Esophagus squamous epithelium (tissue), 5 donors: ENCODE measurements at regions not wholly inside any gene's neighbourhood (a gene's known extent, or its start where the extent isn't known, plus 50 kb on each side); places are given as distances from the start of the nearest gene placed in this dataset.

Experiments used
- DNase-seq: peaks from one replicate; lab custom pipeline; 2025; lab: John Stamatoyannopoulos, UW
- H3K27ac ChIP-seq, 4 donors: fragments of 200-600 bp; sonication (generic); one replicate each; pipeline ENCODE4 v1.5.1; 2016 to 2019; ENCODE audit warnings: mild to moderate bottlenecking in 1 of 4
- H3K27me3 ChIP-seq, 4 donors: fragments of 200-600 bp; sonication (generic); 1 replicate in 3 of 4; 2 replicates in 1 of 4; pipeline versions ENCODE4 v1.5.1 to v1.6.0; 2017 to 2021; ENCODE audit warnings: antibody characterized with exemption in 1 of 4
- H3K36me3 ChIP-seq, 3 donors: fragments of 200-600 bp; sonication (generic); one replicate each; pipeline ENCODE4 v1.5.1; 2016 to 2019
- H3K4me1 ChIP-seq, 3 donors: fragments of 200-600 bp; sonication (generic); one replicate each; pipeline ENCODE4 v1.5.1; 2017 to 2019
- H3K4me3 ChIP-seq, 4 donors: fragments of 200-600 bp; sonication (generic); 1 replicate in 3 of 4; 2 replicates in 1 of 4; pipeline ENCODE4 v1.5.1; 2016 to 2019; ENCODE audit warnings: mild to moderate bottlenecking in 2 of 4, moderate library complexity in 1 of 4
- H3K9me3 ChIP-seq, 3 donors: fragments of 200-600 bp; sonication (generic); one replicate each; pipeline ENCODE4 v1.5.1; 2016 to 2019
- POLR2A ChIP-seq, 4 donors: fragments of 450-650 bp; IDR thresholded peaks; one replicate each; pipeline ENCODE4 v1.6.1; 2017; ENCODE audit warnings: antibody characterized with exemption in 4 of 4, mild to moderate bottlenecking in 4 of 4, moderate library complexity in 3 of 4
- WGBS, 2 donors: methylation state at CpG; one replicate each; pipeline ENCODE4 v1.1.5; 2018; 5-methylcytosine and 5-hydroxymethylcytosine counted together
- intact Hi-C: fragments of 100-400 bp; cut with DNase I; formaldehyde crosslinking; loops from one replicate; pipeline ENCODE4 v1.15.0; 2022
- TF ChIP-seq, protein P1 (sequence below), 6 experiments: fragments of 450-650 bp in 4 of 6; fragments of 200-600 bp in 2 of 6; sonication (generic) in 2 of 6; IDR thresholded peaks; one replicate each; pipeline ENCODE4 v1.5.1; 2016 to 2019; ENCODE audit warnings: antibody characterized with exemption in 6 of 6, mild to moderate bottlenecking in 4 of 6, moderate library complexity in 4 of 6
- donor health status: DM: yes; HTN: yes; CAD: no.

DNA sequence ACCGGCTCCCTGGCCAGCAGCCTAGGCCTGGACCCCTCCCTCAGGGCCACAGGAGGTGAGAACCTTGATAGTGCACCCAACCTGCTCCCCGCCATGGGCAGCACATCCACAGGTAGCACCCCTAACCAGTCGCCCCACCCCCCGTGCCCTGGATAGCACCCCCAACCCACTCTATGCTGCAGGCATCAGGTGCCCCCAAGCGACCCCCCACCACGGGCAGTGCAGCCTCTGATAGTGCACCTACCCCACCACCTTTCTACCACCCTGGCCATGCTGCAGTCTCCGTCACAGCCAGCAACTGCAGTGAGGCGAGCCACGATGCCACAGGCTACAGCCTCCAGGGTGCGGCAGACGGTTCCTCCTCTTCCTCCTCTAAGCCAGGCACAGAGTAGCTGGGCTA lies 55.6 kb downstream of the SOWAHC start:
- Histone ChIP-seq H3K27me3 (no peaks in the 10 kb centered on the region), H3K4me1 (peaks cover 0 to 5% (median 0%) of the 10 kb centered on the region in 3 donors), H3K9me3 (no peaks in the 10 kb centered on the region), H3K36me3 (no peaks in the 10 kb centered on the region), H3K4me3 (no peak overlapping the region), H3K27ac (no peak overlapping the region)
- intact Hi-C loops: no loop called here
- WGBS, 2 donors: 96% methylated on average over 5 of the region's 11 CpGs; no CpG with 5 or more reads in 1 of the 2 donors
- DNase-seq: no peak
- no peak for TF ChIP-seq POLR2A (IDR thresholded peaks at IDR 0.05)
- TF ChIP-seq, protein P1, sequence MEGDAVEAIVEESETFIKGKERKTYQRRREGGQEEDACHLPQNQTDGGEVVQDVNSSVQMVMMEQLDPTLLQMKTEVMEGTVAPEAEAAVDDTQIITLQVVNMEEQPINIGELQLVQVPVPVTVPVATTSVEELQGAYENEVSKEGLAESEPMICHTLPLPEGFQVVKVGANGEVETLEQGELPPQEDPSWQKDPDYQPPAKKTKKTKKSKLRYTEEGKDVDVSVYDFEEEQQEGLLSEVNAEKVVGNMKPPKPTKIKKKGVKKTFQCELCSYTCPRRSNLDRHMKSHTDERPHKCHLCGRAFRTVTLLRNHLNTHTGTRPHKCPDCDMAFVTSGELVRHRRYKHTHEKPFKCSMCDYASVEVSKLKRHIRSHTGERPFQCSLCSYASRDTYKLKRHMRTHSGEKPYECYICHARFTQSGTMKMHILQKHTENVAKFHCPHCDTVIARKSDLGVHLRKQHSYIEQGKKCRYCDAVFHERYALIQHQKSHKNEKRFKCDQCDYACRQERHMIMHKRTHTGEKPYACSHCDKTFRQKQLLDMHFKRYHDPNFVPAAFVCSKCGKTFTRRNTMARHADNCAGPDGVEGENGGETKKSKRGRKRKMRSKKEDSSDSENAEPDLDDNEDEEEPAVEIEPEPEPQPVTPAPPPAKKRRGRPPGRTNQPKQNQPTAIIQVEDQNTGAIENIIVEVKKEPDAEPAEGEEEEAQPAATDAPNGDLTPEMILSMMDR (IDR thresholded peaks at IDR 0.05): no peak

DNA sequence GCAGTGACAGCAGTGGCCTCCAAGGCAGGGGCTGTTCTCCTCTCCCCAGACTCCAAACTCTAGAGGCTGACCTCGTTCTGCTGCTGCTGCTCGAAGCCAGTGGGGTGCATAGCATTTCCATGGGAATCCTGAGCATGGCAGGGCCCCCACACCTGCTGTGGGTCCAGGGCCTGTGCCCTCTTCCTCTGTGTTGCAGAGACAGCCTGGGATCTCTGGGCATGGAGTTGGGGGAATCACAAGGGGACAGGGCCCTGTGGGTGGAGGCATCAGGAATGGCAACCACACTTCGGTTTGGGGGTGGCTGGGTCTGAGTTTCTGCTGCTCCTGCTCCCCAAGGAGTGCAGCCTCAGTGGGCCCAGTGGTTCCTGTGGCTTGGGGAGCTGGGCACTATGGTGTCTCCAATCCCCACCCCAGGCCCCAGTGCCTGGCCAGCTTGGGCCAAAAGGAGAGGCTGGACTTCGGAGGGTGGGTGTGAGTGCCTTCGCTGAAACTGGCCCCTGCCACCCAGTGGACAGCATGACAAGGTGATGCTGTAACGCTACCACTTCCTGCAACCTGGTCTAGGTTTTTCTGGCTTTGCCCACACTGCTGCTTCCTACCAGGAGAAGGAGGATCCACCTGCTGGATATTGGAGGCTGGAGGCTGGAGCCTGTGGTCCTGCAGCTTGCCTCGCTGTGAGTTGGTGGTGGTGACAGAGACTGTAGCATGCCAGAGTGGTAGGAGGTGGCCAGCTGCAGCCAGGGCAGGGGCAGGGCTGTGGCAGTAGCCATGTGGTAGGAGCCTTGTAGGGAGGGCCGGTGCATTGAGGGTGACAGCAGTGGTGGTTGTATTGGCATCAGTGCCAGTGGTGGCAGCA lies 56.6 kb downstream of the SOWAHC start:
- no peaks in the 10 kb centered on the region for H3K27me3 ChIP-seq
- no peak for DNase-seq
- no peak overlapping the region for H3K27ac ChIP-seq
- no peaks in the 10 kb centered on the region for H3K9me3 ChIP-seq
- H3K36me3 ChIP-seq: no peaks in the 10 kb centered on the region
- TF ChIP-seq POLR2A (IDR thresholded peaks at IDR 0.05): no peak
- TF ChIP-seq, protein P1 (IDR thresholded peaks at IDR 0.05): no peak
- 88% methylated on average over 3 of the region's 8 CpGs for WGBS, 2 donors
- intact Hi-C loops: no loop called here
- H3K4me3 ChIP-seq: no peak overlapping the region
- H3K4me1 ChIP-seq: peaks cover 0 to 15% (median 0%) of the 10 kb centered on the region in 3 donors

DNA sequence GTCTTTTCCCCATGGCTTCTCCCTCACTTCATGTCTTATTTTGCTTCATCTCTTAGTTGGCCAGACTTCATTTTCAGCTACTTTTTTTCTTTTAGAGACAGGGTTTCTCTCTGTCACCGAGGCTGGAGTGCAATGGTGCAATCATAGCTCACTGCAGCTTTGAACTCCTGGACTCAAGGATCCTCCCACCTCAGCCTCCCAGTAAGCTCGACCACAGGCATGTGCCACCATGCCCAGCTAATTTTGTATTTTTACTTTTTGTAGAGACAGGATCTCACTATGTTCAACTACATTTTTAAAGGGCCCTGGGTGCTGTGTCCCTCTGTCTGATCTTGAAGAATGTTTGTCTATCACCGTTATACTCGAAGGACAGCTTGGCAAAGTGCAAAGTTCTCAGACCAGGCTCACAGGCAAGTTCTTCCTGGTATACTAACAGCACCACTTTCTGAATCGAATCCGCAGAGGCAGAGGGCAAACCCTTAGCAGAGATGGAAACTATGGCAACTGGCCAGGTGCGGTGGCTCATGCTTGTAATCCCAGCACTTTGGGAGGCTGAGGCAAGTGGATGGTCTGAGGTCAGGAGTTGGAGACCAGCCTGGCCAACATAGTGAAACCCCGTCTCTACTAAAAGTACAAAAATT lies 60.9 kb downstream of the SOWAHC start:
- peaks cover 0 to 58% (median 9%) of the 10 kb centered on the region in 3 donors for H3K4me1 ChIP-seq
- TF ChIP-seq POLR2A (IDR thresholded peaks at IDR 0.05): no peak
- TF ChIP-seq, protein P1 (IDR thresholded peaks at IDR 0.05): no peak
- intact Hi-C loops: no loop called here
- H3K27me3 ChIP-seq: no peaks in the 10 kb centered on the region
- no peaks in the 10 kb centered on the region for H3K9me3 ChIP-seq
- peak overlapping the region in 1 of 4 donors; percentile 7 for H3K4me3 ChIP-seq
- no peaks in the 10 kb centered on the region for H3K36me3 ChIP-seq
- 40 to 43% methylated on average over 8 of the region's 8 CpGs for WGBS, 2 donors
- no peak for DNase-seq
- peak overlapping the region; percentile 73 to 95 (median 88) for H3K27ac ChIP-seq

DNA sequence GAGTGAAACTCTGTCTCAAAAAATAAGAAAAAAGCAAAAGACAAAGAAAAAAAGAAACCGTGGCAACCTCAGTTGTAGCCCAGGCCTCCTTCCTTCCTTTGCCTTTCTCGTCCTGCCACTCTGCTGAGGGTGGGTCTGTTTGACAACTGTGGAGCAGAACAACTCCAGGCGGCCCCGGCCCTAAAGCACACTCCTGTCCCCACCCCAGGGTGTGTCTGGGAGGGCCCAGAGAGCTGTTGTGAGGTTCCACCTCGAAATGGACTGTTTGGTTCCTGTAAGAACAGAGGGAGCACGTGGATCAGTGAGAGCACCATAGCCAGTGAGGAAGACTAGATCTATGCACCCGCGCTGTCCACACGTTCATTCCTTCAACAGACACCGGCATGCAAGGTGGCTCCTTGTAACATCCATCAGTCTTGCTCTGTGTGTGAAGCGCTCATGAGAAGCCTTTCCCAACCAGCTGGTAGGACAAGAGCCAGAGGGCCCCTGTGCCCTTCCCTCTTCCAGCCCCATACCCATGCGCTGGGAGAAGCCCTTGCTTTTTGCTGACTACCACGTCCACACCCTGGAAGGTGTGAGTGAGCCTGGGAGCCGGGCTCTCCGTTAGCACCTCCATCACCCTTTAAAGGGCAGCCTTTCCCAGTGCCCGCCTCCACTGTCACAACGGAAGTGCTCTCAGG lies 61.6 kb downstream of the SOWAHC start:
- H3K4me3 ChIP-seq: peak overlapping the region in 2 of 4 donors; percentile 10 to 15
- no peaks in the 10 kb centered on the region for H3K27me3 ChIP-seq
- peaks cover 0 to 66% (median 9%) of the 10 kb centered on the region in 3 donors for H3K4me1 ChIP-seq
- TF ChIP-seq POLR2A (IDR thresholded peaks at IDR 0.05): no peak
- TF ChIP-seq, protein P1 (IDR thresholded peaks at IDR 0.05): no peak
- no peaks in the 10 kb centered on the region for H3K36me3 ChIP-seq
- peak overlapping the region; percentile 85 to 95 (median 88) for H3K27ac ChIP-seq
- intact Hi-C loops: no loop called here
- no peak for DNase-seq
- no peaks in the 10 kb centered on the region for H3K9me3 ChIP-seq
- WGBS, 2 donors: 22 to 71% methylated on average over 11 to 17 of the region's 17 CpGs
